Occipital lobe (tissue), 1 donor: ENCODE measurements at regions not wholly inside any gene's neighbourhood (a gene's known extent, or its start where the extent isn't known, plus 50 kb on each side); places are given as distances from the start of the nearest gene placed in this dataset.

Experiments used
- DNase-seq: peaks from one replicate; lab custom pipeline; 2025; lab: John Stamatoyannopoulos, UW

DNA sequence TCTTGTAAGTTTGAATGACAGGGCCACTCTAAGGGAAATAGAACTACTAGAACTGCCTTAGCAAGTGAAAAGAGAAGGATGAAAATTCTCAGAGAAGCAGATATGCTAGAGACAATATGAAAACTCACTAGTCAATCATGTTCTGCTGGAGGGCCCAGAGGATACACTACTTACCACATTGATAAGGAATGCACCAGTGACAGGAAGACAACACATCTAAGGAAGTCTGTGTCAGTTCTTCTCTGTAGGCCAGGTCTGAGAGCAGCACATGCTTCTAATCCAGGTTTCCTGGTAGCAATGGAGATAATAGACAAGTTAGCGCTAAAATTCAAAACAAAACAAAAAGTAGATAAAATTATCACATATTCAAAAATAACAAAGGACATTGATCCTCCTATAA, 235.2 kb upstream of the AKR1E2 start:
- no peak for DNase-seq

DNA sequence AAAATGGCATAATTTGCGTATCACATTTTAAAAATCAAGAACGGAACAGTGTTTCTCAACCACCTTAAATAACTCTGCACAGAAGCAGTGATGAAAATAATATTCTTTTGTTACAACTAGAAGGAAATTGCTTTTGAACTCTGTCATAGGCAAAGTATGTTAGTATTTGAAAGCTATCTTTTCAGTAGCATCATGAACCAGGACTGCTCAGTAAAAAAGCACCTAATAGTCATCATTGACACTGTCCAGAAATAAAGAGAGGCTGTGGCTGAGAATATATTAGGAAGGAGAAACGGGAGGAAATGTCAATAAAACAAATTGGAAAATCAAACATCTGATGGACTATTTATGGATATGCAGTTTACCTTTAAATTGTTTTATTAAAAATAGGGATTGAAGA, 237.2 kb upstream of the AKR1E2 start:
- no peak for DNase-seq

DNA sequence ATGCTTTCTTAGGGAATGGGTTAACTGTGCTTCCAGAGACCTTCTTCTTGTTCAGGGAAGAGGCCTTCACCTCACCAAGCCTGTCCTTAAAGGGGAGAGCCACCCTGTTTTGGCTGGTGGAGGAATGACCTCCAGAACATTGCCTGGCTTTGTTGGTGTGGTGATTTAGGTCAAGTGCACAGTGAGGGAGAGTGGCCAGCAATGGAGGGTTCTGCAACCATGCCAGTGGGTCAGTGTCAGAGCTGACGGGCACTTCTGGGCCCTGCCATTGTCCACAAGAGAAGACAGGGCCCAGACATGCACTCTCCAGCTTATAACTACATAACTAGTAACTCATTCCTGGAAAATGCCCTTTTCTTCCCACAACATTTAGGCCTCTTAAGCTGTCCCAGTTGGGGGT, 238.5 kb upstream of the AKR1E2 start:
- no peak for DNase-seq

DNA sequence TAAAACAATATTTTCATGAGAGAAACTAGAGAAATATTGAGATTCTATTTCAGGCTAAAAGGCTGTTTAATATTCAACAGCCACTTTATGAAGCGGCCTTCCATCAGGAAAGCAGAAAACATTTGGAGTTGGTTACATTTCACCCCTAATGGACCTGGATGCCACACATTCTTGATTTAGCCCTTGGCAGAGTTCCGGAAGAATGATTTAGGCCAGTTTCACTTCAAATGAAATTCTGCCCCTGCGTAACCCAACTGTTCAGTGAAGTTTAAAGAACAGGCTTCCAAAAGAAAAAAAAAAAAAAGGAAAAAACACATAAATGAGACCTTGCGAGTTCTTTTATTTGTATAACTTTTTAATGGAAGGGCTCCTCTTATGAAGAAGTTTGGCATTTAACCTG, 239.2 kb upstream of the AKR1E2 start:
- DNase-seq: no peak

DNA sequence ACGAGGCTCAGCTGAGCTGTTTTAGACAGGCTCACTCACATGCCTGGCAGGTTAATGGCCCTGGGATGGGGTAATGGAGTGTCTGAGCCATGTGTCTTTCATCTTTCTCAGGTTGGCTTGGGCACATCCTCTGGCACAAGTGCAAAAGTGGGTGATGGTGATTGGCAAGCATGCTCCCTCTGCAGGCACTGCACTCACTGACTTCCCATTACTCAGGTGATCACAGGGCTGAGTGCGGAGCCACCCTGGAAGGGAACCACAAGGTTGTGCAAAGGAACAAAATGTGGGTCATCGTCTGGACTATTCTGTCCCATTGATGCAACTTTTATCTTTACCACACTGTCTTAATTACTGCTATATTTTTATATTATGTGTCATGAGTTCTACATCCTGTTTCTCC, 244.1 kb upstream of the AKR1E2 start:
- DNase-seq: no peak

DNA sequence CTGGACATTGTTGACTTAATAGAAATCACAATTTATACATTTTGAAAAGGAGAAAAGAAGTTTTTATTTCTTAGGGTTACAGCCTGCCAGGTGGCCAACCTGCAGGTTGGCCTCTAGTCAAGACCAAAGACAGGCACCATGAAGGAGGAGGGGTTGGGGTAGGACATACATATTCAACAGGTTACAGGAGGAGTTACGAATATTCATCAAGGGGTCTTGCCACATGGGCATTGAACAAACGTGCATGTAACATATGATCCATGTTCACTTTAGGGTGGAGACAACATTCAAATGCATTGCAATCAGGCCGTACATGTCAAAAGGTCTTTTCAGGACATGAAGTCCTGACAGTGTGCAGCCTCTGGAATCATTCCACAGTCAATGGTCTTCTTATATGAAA, 246.2 kb upstream of the AKR1E2 start:
- DNase-seq: no peak

DNA sequence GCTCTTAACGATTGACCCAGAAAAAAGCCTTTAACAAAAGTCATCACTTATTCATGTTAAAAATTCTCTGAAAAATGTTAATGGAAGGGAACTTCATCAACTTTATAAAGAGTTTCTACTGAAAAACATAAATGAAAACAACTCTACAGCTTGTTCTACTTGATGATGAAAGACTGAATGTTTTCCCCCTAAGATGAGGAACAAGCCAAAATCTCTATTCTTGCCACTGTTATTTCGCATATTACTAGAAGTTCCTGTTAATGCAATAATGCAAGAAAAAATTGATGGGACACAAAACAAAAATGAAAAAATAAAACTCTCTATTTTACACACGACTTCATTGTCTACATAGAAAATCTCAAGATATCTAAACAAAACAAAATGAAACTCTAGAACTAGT, 249.8 kb upstream of the AKR1E2 start:
- DNase-seq: no peak

DNA sequence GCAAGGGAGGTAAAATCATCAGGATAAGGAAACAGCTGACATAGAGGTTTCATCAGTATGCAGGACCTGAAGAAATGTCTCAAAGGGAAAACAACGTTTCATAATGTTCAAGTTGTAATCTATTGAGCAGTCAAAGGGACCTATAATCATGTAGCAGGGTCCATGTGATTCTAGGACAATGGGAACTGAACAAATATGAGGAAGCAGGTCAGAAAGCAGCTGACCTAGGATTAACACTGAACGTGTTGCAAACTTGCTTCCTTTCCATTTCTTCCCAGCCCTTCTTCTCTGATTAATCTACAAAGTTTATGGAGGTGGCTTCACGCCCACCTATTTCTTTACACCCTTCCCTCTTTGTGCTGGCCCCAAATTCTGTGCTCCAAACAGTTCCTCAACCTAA, 256.9 kb upstream of the AKR1E2 start:
- DNase-seq: no peak

DNA sequence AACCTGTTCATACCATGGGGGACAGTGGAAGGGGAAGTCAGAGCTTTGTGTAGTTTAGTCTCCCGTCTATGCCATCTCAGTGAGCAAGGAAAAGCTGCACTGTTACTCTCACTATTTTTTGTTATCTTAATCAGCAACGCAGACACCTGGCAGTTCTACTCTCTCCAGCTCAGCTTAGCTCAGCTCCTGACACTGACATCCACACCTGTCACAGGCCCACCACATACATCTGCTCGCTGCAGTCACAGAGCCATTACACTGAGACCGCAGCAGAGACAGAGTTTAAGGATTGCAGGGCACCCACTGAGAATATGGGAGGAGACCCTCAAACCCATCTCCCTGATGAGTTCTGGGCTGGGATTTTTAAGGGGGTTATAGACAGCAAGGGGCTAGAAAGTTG, 257.3 kb upstream of the AKR1E2 start:
- DNase-seq: no peak

DNA sequence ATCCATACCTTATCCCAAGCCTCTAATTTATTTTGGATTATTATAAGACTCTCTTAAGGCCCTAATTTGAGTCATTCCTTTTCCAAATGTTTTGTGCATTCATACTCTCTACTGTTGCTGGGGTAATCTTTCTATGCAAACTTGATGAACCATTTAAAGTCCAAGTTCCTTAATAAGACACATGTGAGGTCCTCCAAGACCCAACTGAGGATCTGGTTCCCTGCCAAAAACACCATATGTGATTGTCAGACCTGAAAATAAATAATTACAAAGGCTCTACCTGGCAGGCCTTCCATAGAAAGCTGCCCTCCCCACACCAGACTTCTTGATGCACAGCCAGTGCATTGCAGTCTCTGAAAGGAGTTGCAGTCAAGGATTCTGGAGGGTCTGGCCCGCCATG, 257.9 kb upstream of the AKR1E2 start:
- DNase-seq: no peak

DNA sequence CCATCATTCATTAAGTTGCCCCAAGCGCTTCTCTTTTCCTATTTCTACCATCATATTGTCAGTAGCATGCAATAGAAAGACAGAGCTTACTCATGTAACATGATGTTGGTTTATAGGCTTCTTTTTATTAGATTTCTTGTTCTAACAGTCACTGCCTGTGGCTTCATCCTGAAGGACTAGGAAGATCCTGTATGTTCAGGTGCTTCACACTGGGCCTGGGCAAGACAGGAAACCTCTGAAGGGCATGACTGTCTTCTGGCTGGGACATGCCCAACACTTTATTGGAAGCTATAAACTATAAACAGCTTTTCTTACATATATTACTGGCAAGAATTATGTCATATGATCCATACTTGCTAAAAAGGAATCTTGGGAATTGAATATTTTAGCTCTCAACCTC, 258.4 kb upstream of the AKR1E2 start:
- no peak for DNase-seq

DNA sequence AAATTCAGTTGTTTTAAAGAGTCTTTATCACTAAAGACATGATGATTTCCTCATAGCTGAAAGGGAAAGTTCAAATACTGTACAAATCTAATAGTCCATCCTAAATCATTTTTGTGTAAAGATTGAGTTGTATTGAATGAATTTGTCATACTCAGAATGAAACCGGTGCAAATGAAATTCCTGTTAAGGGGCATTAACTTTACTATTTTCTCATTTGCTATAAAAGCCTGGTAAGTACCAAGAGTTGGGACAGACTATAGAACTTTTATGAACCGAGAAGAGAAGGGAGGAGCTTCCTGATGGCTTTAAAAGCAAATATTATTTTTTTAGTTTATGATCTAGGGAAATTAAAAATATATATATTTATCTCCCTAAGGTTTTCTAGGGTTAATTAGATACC, 260.0 kb upstream of the AKR1E2 start:
- no peak for DNase-seq

DNA sequence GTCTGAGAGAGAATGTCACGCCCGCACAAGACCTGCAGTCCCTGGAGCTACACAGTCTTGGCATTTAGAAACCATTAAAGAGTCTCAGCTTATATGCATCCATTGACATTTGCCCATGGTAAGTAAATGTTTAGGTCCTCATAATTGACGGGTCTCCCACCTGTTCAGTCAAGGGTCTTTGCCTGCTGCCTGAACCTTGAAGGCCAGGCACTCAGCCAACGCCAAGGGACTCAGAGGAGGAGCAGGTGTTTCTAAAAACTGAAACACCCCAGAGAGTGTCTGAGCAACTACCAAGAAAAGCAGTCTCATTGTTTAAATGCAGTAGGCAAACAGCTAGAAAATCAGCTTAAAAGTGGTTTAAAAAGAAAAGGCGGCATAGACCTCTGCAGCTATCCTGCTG, 264.7 kb upstream of the AKR1E2 start:
- no peak for DNase-seq

DNA sequence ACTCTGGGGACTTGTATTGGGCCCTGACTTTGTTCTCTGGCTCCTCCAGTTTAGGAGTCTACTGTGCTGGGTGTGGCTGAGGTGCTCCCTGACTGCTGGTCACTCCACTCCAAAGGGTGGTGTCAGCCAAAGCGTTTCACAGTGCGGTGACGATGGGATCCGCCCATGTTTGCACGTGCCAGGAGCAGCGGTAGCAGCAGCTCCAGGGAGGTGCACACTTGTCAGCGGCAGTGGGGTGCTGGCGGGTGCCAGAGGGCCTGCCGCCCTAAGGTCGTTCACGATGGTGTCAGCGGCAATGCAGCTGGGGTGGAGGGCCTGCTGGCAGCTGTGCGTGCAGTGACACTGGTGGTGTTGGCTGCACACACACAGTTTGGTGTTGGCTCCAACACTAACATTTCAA, 268.5 kb upstream of the AKR1E2 start:
- DNase-seq: no peak

DNA sequence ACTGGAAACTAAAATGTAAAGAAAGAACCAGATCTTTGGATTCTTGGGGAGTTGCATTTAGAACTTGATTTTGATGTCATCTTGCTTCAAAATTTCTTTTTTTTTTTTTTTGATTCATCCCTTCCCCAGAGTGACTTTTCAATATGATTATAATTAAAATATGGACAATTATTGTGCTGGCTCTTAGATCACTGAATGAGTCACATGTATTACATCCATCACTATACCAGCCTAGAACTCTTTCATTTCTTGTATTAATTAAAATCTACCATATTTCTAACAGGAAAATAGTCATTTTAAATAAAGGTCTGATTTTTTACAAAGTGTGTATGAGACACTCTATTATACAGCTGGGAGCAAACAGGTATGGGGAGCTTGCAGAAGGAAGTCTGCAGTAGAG, 269.5 kb upstream of the AKR1E2 start:
- DNase-seq: no peak

DNA sequence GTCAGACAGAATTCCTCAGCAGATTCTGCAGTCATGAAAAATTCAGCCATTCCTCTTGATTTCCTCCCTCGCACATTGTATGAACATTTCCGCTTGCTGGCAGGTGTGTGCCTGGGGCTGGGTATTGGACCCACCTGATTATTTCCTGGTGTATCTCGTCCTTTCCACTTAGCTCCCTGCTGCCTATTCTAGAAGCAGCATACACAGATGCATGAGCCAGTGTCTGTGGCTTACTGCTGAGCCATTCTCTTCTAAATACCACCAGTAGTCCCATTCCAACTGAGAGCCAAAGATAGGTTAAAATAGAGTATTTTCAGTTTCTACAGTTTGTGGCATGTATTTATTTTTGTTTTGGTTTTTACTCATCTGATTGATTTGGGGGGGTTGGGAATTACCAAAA, 270.1 kb upstream of the AKR1E2 start:
- no peak for DNase-seq

DNA sequence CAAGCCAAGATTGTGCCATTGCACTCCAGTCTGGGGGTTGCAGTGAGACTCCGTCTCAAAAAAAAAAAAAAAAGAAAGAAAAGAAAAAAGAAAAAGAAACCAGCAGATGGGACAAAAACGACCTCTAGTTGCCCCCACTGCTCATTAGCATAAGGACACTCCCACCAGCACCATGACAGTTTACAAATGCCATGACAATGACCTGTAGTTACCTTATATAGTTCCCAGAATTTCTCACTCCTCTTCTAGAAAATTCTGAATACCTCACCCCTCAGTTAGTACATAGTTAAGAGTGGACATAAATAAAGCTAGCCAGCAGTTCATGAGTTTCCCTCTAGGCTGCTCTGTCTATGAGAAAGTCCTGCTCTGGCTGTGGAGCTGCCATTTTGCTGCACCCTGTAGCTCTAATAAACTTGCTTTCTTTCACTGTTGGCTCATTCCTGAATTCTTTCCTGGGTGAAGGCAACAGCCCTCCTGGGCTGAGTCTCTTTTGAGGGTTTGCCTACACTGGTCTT, 276.8 kb upstream of the AKR1E2 start:
- DNase-seq: no peak

DNA sequence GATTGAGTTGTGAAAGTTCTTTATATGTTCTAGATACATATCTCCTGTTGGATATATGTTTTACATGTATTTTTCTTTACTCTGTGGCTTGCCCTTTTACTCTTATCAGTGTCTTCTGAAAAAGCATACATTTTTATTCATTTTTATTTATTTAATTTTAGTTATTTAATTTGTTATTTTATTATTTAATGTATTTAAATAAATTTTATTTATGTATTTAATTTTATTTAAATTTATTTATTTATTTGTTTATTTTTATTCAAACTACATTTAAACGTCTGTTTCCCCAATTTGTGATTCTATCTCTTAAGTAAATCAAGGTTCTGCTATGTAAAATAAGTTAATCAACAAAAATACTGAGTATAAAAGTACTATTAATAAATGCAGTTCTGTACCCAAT, 279.1 kb upstream of the AKR1E2 start:
- DNase-seq: no peak

DNA sequence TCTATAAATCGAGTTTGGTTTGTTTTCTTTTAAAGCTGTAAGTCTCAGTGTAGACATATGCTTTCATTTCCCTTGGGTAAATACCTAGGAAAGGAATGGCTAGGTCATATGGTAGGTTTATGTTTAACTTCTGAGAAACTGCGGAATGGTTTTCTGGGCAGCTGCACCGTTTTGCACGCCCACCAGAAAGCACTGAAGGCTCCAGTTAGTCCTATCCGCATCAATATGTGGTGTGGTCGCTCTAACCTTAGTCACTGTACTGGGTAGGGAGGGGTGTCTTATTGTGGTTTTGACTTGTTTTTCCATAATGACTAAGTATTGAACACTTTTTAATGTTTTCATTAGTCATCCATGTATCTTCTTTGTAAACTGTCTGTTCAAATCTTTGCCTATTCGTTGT, 279.5 kb upstream of the AKR1E2 start:
- no peak for DNase-seq

DNA sequence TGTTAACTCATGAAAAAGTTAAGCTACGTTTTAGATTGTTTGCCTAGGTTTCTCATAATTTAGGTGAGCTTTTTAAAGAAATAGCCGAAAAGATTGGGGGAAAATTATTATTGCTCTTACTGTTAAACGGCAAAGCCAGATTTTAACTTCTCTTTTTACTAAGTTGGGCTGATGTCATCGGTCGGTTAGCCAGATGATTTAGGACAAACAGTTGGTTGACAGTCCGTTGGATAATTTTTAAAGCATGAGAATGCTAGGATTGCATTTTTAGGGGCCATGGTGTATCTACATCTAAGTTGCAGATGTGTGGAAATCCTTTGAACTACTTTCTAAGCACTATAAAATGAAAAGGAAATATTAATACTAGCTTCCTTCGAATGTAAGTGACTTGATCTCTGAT, 280.9 kb upstream of the AKR1E2 start:
- DNase-seq: no peak

DNA sequence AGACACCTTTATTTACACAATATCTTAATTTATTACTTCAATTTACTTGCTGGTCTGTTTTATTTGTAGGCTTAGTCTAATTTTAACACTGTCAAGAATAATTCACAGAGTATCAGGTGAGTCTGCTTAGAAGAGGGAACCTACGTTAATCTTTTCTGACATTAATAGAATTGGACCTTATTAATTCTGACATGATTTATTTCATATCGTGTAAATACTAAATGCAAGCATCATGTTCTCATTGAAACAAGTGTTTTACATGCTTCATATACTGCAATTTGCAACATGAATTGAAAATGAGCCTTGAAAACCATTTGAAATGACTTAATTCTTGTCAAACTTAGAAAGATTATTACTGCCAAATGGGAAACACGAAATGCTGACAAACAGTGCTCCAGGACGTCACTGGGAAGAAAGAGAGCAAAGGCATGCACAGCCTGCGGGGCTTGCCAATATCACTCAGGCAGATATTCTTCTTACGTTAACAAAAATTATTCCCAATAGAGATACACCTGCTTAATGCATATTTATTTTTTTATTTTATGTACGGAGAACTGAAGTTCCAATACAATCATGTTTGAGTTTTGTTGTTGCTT, 282.0 kb upstream of the AKR1E2 start:
- no peak for DNase-seq

DNA sequence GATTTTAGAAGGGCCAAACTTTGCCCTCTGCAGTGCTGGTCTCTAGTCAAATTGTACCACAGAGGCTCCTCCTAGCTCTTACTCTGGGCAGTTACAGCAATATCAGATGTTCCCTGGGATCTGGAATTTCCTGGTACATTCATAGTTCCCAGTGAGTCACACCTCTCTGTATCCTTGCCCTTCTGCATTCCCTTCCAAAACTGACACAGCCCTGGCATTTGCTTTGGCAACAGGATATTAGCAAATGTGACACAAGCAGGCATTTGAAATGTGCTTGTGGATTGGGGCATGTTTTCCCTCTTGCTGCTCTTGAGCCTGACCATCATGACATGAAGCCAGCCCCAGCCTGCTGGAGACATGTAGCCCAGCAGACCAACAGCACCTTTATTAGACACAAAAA, 284.7 kb upstream of the AKR1E2 start:
- no peak for DNase-seq

DNA sequence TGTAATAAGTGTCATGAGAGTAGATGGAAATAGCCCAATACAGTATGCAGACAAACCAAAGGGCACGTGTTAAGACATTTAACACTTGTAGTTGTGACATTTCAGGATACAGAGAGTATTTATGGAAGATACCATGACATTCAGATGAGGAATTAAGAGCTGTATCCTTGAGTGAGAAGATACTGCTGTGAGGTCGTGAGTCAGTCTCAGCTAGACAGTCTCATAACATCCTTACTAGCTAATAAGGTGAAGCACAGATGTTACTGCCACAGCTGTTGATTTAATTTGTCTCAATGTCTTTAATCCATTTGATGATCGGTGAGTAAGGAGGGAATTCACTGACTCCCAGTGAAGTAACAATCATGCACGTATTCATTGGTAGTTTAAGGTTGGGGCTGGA, 288.0 kb upstream of the AKR1E2 start:
- DNase-seq: no peak

DNA sequence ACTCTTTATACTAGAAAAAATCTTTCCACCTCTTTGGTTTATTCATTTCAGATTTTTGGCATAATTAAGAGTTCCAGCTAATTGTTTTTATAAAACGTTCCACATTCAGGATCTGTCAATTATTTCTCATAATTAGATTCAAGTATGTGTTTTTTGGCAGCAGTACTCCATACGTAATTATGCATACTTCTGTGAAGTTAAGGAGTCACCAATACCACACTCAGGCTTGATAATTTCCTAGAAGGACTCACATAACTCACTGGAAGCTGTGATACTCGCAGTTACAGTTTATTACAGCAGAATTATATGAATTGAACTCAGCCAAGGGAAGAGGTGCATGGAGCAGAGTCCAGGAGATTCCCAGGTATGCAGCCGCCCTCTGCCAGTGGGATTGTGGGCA, 290.5 kb upstream of the AKR1E2 start:
- DNase-seq: no peak
